DOHH2 (cell line): ENCODE measurements at regions not wholly inside any gene's neighbourhood (a gene's known extent, or its start where the extent isn't known, plus 50 kb on each side); places are given as distances from the start of the nearest gene placed in this dataset.
"Not testable (repeated sequence)": the region's sequence is repeated elsewhere in the genome, so short reads cannot be mapped to it uniquely, and the experiment has no call there.

ENCODE experiments used
- H3F3A ChIP-seq: fragments of 200-600 bp; sonication (generic), shearing (Covaris generic); 2 replicates; pipeline ENCODE4 v1.6.0; 2016; ENCODE audit warnings: antibody characterized with exemption, mild to moderate bottlenecking; ENCODE audit not compliant: control insufficient read depth, insufficient read depth
- H3K27ac ChIP-seq: fragments of 200-600 bp; sonication (generic); 2 replicates; pipeline ENCODE4 v1.5.1; 2014; ENCODE audit warnings: low read depth, mild to moderate bottlenecking, low read length, moderate library complexity
- H3K27me3 ChIP-seq: fragments of 200-600 bp; sonication (generic); 2 replicates; pipeline ENCODE4 v1.6.1; 2014; ENCODE audit warnings: mild to moderate bottlenecking, low read length, mixed read lengths; ENCODE audit not compliant: control insufficient read depth
- H3K36me3 ChIP-seq: fragments of 200-600 bp; sonication (generic); 2 replicates; pipeline ENCODE4 v1.6.1; 2014; ENCODE audit warnings: mild to moderate bottlenecking, low read length, moderate library complexity, mixed read lengths; ENCODE audit not compliant: control insufficient read depth
- H3K4me1 ChIP-seq: fragments of 200-600 bp; sonication (generic); 2 replicates; pipeline ENCODE4 v1.6.1; 2014; ENCODE audit warnings: mild to moderate bottlenecking, low read length, mixed read lengths; ENCODE audit not compliant: control insufficient read depth
- H3K4me2 ChIP-seq: fragments of 200-600 bp; sonication (generic); 2 replicates; pipeline ENCODE4 v1.6.0; 2014; ENCODE audit warnings: mild to moderate bottlenecking, low read length, moderate library complexity
- H3K4me3 ChIP-seq: fragments of 200-600 bp; sonication (generic); 2 replicates; pipeline ENCODE4 v1.5.1; 2014; ENCODE audit warnings: mild to moderate bottlenecking, low read length, mixed read lengths
- H3K79me2 ChIP-seq: fragments of 200-600 bp; sonication (generic); 2 replicates; pipeline ENCODE4 v1.6.1; 2014; ENCODE audit warnings: mild to moderate bottlenecking, low read length, mixed read lengths; ENCODE audit not compliant: control insufficient read depth
- H3K9me2 ChIP-seq: fragments of 200-600 bp; sonication (generic); replicated peaks from 2 replicates; pipeline ENCODE4 v1.6.1; 2014; ENCODE audit warnings: mild to moderate bottlenecking, low read length, mixed read lengths; ENCODE audit not compliant: control insufficient read depth
- H3K9me3 ChIP-seq: fragments of 200-600 bp; sonication (generic); 2 replicates; pipeline ENCODE4 v1.6.1; 2014; ENCODE audit warnings: antibody characterized with exemption, low read length, mixed read lengths; ENCODE audit not compliant: control insufficient read depth, insufficient read depth
- H4K20me1 ChIP-seq: fragments of 200-600 bp; sonication (generic); 2 replicates; pipeline ENCODE4 v1.6.0; 2014; ENCODE audit warnings: low read depth, mild to moderate bottlenecking, antibody characterized with exemption, low read length, moderate library complexity; ENCODE audit not compliant: control insufficient read depth, insufficient read depth
- EZH2phosphoT487 ChIP-seq: fragments of 200-600 bp; sonication (generic); IDR thresholded peaks from 2 replicates; pipeline ENCODE4 v1.6.1; 2017; ENCODE audit warnings: borderline replicate concordance, mild to moderate bottlenecking, antibody characterized with exemption, low read length, moderate library complexity, mixed read lengths
- TF ChIP-seq, protein P1 (sequence below): fragments of 200-600 bp; sonication (generic); IDR thresholded peaks from one replicate; pipeline ENCODE4 v1.5.1; 2014; ENCODE audit warnings: antibody characterized with exemption, mild to moderate bottlenecking, low read depth, low read length; ENCODE audit not compliant: poor library complexity, severe bottlenecking

DNA sequence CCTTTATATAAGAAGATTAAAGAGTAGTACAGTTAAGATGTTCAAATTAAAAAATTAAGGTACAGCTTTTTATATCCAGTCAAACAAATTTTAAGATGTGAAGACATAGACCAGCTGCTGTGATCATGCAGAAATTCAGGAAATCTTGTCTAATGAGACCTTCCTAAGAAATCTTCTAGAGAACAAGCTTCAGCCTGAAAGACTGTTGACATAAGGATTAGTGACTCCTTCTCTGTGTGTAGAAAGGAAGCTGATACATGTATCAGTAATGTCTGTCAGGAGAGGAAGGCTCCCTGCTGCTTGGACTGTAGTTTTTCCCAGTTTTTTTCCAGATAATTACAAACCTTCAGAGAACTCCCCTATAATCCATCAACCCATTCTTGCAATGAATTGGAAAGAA lies 75.8 kb upstream of the PCSK5 start:
- no peaks in the 10 kb centered on the region for H3K27me3 ChIP-seq
- no peaks in the 10 kb centered on the region for H3F3A ChIP-seq
- H3K79me2 ChIP-seq, result no peaks in the 10 kb centered on the region
- H3K4me3 ChIP-seq, result no peak overlapping the region
- H4K20me1 ChIP-seq, result no peaks in the 10 kb centered on the region
- H3K4me2 ChIP-seq, result no peak overlapping the region
- no peak for TF ChIP-seq EZH2phosphoT487
- TF ChIP-seq, protein P1, sequence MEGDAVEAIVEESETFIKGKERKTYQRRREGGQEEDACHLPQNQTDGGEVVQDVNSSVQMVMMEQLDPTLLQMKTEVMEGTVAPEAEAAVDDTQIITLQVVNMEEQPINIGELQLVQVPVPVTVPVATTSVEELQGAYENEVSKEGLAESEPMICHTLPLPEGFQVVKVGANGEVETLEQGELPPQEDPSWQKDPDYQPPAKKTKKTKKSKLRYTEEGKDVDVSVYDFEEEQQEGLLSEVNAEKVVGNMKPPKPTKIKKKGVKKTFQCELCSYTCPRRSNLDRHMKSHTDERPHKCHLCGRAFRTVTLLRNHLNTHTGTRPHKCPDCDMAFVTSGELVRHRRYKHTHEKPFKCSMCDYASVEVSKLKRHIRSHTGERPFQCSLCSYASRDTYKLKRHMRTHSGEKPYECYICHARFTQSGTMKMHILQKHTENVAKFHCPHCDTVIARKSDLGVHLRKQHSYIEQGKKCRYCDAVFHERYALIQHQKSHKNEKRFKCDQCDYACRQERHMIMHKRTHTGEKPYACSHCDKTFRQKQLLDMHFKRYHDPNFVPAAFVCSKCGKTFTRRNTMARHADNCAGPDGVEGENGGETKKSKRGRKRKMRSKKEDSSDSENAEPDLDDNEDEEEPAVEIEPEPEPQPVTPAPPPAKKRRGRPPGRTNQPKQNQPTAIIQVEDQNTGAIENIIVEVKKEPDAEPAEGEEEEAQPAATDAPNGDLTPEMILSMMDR, result no peak
- H3K36me3 ChIP-seq, result no peaks in the 10 kb centered on the region
- no peaks in the 10 kb centered on the region for H3K9me3 ChIP-seq
- H3K9me2 ChIP-seq, result no peaks in the 10 kb centered on the region
- H3K27ac ChIP-seq, result no peak overlapping the region
- H3K4me1 ChIP-seq, result no peaks in the 10 kb centered on the region

DNA sequence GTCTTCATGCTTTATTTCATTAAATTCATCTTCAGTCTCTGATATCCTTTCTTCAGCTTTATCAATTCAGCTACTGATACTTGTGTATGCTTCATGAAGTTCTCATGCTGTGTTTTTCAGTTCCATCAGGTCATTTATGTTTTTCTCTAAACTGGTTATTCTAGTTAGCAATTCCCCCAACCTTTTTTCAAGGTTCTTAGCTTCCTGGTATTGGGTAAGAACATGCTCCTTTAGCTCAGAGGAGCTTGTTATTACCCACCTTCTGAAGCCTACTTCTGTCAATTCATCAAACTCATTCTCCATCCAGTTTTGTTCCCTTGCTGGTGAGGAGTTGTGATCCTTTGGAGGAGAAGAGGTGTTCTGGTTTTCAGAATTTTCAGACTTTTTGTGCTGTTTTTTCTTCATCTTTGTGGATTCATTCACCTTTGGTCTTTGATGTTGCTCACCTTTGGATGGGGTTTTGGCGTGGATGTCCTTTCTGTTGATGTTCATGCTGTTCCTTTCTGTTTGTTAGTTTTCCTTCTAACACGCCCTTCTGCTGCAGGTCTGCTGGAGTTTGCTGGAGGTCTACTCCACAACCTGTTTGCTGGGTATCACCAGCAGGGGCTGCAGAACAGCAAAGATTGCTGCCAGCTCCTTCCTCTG lies 69.9 kb upstream of the PCSK5 start:
- H3K4me1 ChIP-seq, H3K27ac ChIP-seq, H3K79me2 ChIP-seq, H3K27me3 ChIP-seq, H3F3A ChIP-seq, H4K20me1 ChIP-seq, H3K4me3 ChIP-seq, H3K36me3 ChIP-seq, H3K4me2 ChIP-seq, H3K9me3 ChIP-seq, H3K9me2 ChIP-seq: not testable (repeated sequence)

DNA sequence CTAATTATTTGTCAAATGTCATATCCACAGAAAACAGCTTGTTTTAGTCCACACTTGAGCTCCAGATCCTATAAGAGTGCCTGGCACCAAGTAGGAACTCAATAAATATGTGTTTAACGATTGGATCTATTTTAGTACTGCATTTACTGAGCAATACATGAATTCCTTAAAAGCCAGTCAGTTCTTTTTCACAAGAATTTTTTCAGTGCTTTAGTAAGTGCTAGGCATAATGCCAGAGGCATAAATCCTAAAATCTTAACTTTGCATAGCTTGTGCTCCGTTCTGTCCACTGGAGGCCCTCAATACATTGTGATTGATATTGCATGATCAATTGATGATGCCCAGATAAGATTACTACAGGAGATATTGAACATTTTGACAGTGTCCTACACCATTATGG lies 67.3 kb upstream of the PCSK5 start:
- Histone ChIP-seq H3K79me2 (no peaks in the 10 kb centered on the region), H3F3A (no peaks in the 10 kb centered on the region), H3K9me3 (no peaks in the 10 kb centered on the region), H3K4me1 (no peaks in the 10 kb centered on the region), H4K20me1 (no peaks in the 10 kb centered on the region), H3K36me3 (no peaks in the 10 kb centered on the region), H3K27me3 (no peaks in the 10 kb centered on the region), H3K4me3 (no peak overlapping the region), H3K9me2 (no peaks in the 10 kb centered on the region), H3K4me2 (no peak overlapping the region), H3K27ac (no peak overlapping the region)
- TF ChIP-seq, protein P1, result no peak

GRCh38 chr9:75824816-75825568 lies 65.5 kb upstream of the PCSK5 start:
- Histone ChIP-seq H3K27ac (no peak overlapping the region), H3K4me3 (no peak overlapping the region), H4K20me1 (no peaks in the 10 kb centered on the region), H3K4me2 (no peak overlapping the region), H3K9me3 (no peaks in the 10 kb centered on the region), H3K36me3 (no peaks in the 10 kb centered on the region), H3K4me1 (no peaks in the 10 kb centered on the region), H3K9me2 (no peaks in the 10 kb centered on the region), H3K79me2 (no peaks in the 10 kb centered on the region), H3F3A (no peaks in the 10 kb centered on the region), H3K27me3 (no peaks in the 10 kb centered on the region)
- TF ChIP-seq, protein P1, result no peak
- no peak for TF ChIP-seq EZH2phosphoT487
